Ovary (tissue), 3 donors: ENCODE measurements at regions not wholly inside any gene's neighbourhood (a gene's known extent, or its start where the extent isn't known, plus 50 kb on each side); places are given as distances from the start of the nearest gene placed in this dataset.

Experiments
- EP300 ChIP-seq: sonication (generic); formaldehyde crosslinking; IDR thresholded peaks from one replicate; pipeline ENCODE4 v1.6.1; 2017; ENCODE audit warnings: antibody characterized with exemption
- TF ChIP-seq, protein P1 (sequence below), 3 donors: fragments of 450-650 bp in 2 of 3; fragments of 200-600 bp in 1 of 3; IDR thresholded peaks; one replicate each; pipeline versions ENCODE4 v1.5.1 to v1.8.0; 2016 to 2022; ENCODE audit warnings: antibody characterized with exemption in 3 of 3, mild to moderate bottlenecking in 1 of 3
- donor health status: DM: no; HTN: no; CAD: no.

DNA sequence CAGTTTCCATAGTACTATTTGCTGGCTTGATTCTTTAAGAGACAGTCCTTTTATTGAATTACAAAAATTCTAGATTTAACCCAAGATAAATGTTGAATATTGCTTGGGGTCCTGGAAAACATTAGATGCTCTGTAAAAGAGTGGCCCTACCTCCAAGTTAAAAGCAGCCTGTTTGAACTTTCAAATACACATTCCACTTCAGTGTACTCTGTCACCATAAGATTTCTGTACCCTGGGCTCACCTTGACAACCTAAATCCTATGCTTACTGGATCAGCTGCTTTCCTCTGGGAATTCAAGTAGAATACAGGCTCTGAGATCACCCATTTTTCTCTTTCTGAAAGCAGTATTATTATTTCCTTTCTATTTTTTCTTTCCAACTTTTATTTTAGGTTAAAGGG lies 107.7 kb upstream of the DCN start:
- TF ChIP-seq, protein P1, sequence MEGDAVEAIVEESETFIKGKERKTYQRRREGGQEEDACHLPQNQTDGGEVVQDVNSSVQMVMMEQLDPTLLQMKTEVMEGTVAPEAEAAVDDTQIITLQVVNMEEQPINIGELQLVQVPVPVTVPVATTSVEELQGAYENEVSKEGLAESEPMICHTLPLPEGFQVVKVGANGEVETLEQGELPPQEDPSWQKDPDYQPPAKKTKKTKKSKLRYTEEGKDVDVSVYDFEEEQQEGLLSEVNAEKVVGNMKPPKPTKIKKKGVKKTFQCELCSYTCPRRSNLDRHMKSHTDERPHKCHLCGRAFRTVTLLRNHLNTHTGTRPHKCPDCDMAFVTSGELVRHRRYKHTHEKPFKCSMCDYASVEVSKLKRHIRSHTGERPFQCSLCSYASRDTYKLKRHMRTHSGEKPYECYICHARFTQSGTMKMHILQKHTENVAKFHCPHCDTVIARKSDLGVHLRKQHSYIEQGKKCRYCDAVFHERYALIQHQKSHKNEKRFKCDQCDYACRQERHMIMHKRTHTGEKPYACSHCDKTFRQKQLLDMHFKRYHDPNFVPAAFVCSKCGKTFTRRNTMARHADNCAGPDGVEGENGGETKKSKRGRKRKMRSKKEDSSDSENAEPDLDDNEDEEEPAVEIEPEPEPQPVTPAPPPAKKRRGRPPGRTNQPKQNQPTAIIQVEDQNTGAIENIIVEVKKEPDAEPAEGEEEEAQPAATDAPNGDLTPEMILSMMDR (IDR thresholded peaks at IDR 0.05): no peak
- TF ChIP-seq EP300: no peak
